Neural progenitor cell (in vitro differentiated cells): ENCODE measurements at regions not wholly inside any gene's neighbourhood (a gene's known extent, or its start where the extent isn't known, plus 50 kb on each side); places are given as distances from the start of the nearest gene placed in this dataset.

ENCODE experiments used
- DNase-seq: peaks from one replicate; pipeline ENCODE4 v3.0.0-alpha.2; 2016; ENCODE audit warnings: low spot score
- H2AFZ ChIP-seq: fragments of 200-600 bp; sonication (generic); replicated peaks from 2 replicates; pipeline ENCODE4 v1.6.1; 2016; ENCODE audit warnings: antibody characterized with exemption
- H3F3A ChIP-seq: fragments of 200-600 bp; sonication (generic); 2 replicates; pipeline ENCODE4 v1.6.1; 2016; ENCODE audit warnings: antibody characterized with exemption, low read depth
- H3K27ac ChIP-seq: fragments of 200-600 bp; sonication (generic); 2 replicates; pipeline ENCODE4 v1.5.1; 2016; ENCODE audit warnings: mild to moderate bottlenecking
- H3K27me3 ChIP-seq: fragments of 200-600 bp; sonication (generic); 2 replicates; pipeline ENCODE4 v1.6.1; 2016; ENCODE audit warnings: mild to moderate bottlenecking, moderate library complexity
- H3K36me3 ChIP-seq: fragments of 200-600 bp; sonication (generic); 2 replicates; pipeline ENCODE4 v1.5.1; 2016
- H3K4me1 ChIP-seq: fragments of 200-600 bp; sonication (generic); 2 replicates; pipeline ENCODE4 v1.6.1; 2016; ENCODE audit warnings: mixed run types
- H3K4me2 ChIP-seq: fragments of 200-600 bp; sonication (generic); 2 replicates; pipeline ENCODE4 v1.6.1; 2016
- H3K4me3 ChIP-seq: fragments of 200-600 bp; sonication (generic); 2 replicates; pipeline ENCODE4 v1.5.1; 2016
- H3K79me2 ChIP-seq: fragments of 200-600 bp; sonication (generic); 2 replicates; pipeline ENCODE4 v1.6.1; 2016; ENCODE audit warnings: low read depth
- H3K9ac ChIP-seq: fragments of 200-600 bp; sonication (generic); 2 replicates; pipeline ENCODE4 v1.6.1; 2016
- H3K9me3 ChIP-seq: fragments of 200-600 bp; sonication (generic); 2 replicates; pipeline ENCODE4 v1.5.1; 2016; ENCODE audit warnings: low read depth
- H4K20me1 ChIP-seq: fragments of 200-600 bp; sonication (generic); 2 replicates; pipeline ENCODE4 v1.6.1; 2016; ENCODE audit warnings: low read depth
- H3K27ac Mint-ChIP-seq: 3 replicates; pipeline ENCODE4 v1.8.0; 2021; ENCODE audit warnings: mixed read lengths
- H3K27me3 Mint-ChIP-seq: 2 replicates; pipeline ENCODE4 v1.8.0; 2022; ENCODE audit warnings: low read depth, mild to moderate bottlenecking, inconsistent platforms, moderate library complexity, mixed read lengths; ENCODE audit not compliant: insufficient read depth
- H3K36me3 Mint-ChIP-seq: 3 replicates; pipeline ENCODE4 v1.8.0; 2021; ENCODE audit warnings: mixed read lengths
- H3K4me1 Mint-ChIP-seq: 3 replicates; pipeline ENCODE4 v1.8.0; 2021; ENCODE audit warnings: mixed read lengths
- H3K4me3 Mint-ChIP-seq: 3 replicates; pipeline ENCODE4 v1.8.0; 2021; ENCODE audit warnings: mild to moderate bottlenecking, moderate library complexity, mixed read lengths
- H3K9me3 Mint-ChIP-seq: 3 replicates; pipeline ENCODE4 v1.8.0; 2020; ENCODE audit warnings: mixed read lengths
- EZH2 ChIP-seq: fragments of 200-600 bp; sonication (generic); IDR thresholded peaks from 2 replicates; pipeline ENCODE4 v1.6.1; 2017; ENCODE audit warnings: antibody characterized with exemption, mild to moderate bottlenecking, moderate library complexity
- EZH2phosphoT487 ChIP-seq: fragments of 200-600 bp; sonication (generic); IDR thresholded peaks from 2 replicates; pipeline ENCODE4 v1.6.1; 2017; ENCODE audit warnings: antibody characterized with exemption
- TF ChIP-seq, protein P1 (sequence below): fragments of 200-600 bp; sonication (generic); IDR thresholded peaks from 2 replicates; pipeline ENCODE4 v1.5.1; 2017; ENCODE audit warnings: antibody characterized with exemption, mild to moderate bottlenecking

DNA sequence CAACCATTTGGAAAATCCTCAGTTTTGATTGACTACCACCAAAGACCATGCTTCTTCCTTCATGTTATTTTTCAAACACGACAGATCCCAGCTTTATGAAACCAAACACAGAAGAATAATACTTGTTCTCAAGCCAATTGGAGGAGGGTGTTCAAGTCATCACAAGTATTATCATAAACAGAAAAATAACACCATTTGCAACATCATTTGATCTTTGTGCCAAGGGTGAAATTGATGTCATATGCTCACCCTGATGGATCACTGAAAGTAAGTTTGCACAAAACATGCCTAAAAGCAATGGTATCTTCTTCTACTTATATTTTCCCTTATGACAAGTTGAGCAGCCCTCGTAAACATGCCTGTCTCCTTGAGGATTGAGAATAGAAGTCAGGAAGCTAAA lies 448.0 kb upstream of the ZEB2 start:
- Histone ChIP-seq H3K4me3 (no peak overlapping the region), H3K4me1 (no peaks in the 10 kb centered on the region), H3K79me2 (no peaks in the 10 kb centered on the region), H3K9ac (no peak overlapping the region), H3K36me3 (no peaks in the 10 kb centered on the region), H3K27me3 (no peaks in the 10 kb centered on the region), H2AFZ (no peak overlapping the region), H3F3A (no peaks in the 10 kb centered on the region), H3K9me3 (peaks cover 7% of the 10 kb centered on the region), H3K4me2 (no peak overlapping the region), H3K27ac (no peak overlapping the region), H4K20me1 (no peaks in the 10 kb centered on the region)
- Mint-ChIP-seq H3K27me3 (no peaks in the 10 kb centered on the region), H3K27ac (no peak overlapping the region), H3K9me3 (peaks cover 29% of the 10 kb centered on the region), H3K4me3 (no peak overlapping the region), H3K4me1 (no peaks in the 10 kb centered on the region), H3K36me3 (peaks cover 6% of the 10 kb centered on the region)
- DNase-seq: no peak
- no peak for TF ChIP-seq EZH2phosphoT487
- TF ChIP-seq, protein P1, sequence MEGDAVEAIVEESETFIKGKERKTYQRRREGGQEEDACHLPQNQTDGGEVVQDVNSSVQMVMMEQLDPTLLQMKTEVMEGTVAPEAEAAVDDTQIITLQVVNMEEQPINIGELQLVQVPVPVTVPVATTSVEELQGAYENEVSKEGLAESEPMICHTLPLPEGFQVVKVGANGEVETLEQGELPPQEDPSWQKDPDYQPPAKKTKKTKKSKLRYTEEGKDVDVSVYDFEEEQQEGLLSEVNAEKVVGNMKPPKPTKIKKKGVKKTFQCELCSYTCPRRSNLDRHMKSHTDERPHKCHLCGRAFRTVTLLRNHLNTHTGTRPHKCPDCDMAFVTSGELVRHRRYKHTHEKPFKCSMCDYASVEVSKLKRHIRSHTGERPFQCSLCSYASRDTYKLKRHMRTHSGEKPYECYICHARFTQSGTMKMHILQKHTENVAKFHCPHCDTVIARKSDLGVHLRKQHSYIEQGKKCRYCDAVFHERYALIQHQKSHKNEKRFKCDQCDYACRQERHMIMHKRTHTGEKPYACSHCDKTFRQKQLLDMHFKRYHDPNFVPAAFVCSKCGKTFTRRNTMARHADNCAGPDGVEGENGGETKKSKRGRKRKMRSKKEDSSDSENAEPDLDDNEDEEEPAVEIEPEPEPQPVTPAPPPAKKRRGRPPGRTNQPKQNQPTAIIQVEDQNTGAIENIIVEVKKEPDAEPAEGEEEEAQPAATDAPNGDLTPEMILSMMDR: no peak
- no peak for TF ChIP-seq EZH2

DNA sequence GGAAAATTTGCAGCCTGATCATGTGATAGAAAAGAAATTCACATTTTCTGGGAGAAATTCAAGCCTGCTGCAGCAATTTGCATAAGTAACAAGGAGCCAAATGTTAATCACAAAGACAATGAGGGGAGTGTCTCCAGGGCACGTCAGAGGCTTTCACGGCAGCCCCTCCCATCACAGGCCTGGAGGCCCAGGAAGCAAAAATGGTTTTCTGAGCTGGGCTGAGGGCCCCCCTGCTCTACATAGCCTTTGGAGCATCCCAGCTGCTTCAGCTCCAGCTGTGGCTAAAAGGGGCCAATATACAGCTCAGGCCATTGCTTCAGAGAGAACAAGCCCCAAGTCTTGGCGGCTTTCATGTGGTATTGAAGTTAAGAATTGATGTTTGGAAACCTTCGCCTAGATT lies 445.3 kb upstream of the ZEB2 start:
- no peaks in the 10 kb centered on the region for H3K4me1 Mint-ChIP-seq
- Histone ChIP-seq H3K79me2 (no peaks in the 10 kb centered on the region), H2AFZ (no peak overlapping the region), H3F3A (no peaks in the 10 kb centered on the region), H3K9me3 (peaks cover 7% of the 10 kb centered on the region), H4K20me1 (no peaks in the 10 kb centered on the region), H3K27me3 (no peaks in the 10 kb centered on the region), H3K9ac (no peak overlapping the region), H3K4me3 (no peak overlapping the region), H3K36me3 (no peaks in the 10 kb centered on the region), H3K4me2 (no peak overlapping the region), H3K4me1 (no peaks in the 10 kb centered on the region), H3K27ac (no peak overlapping the region)
- peaks cover 6% of the 10 kb centered on the region for H3K36me3 Mint-ChIP-seq
- H3K27ac Mint-ChIP-seq: no peak overlapping the region
- no peak overlapping the region for H3K4me3 Mint-ChIP-seq
- TF ChIP-seq EZH2phosphoT487 (no peak), EZH2 (no peak)
- TF ChIP-seq, protein P1: no peak
- no peaks in the 10 kb centered on the region for H3K27me3 Mint-ChIP-seq
- no peak for DNase-seq
- peaks cover 28% of the 10 kb centered on the region for H3K9me3 Mint-ChIP-seq

DNA sequence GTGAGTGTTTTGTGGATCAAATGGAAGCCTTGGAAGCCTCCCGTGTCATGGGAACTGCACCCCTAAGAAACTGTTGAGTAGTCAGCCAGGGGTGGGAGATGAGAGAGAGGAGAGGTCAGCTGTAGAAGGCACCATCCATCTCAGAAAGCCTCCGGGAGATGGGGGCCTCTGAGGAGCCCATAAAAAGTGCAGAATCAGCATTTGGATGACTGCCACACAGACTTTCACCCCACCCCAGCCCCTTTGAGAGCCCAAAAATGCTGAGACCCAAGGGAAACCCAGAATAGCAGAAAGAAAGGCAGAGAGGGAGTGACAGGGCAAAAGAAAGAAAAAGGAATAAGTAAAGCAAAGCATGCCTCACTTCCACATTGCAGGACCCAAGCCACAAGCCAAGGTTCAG lies 443.1 kb upstream of the ZEB2 start:
- no peak overlapping the region for H3K27ac Mint-ChIP-seq
- peaks cover 2% of the 10 kb centered on the region for H3K36me3 Mint-ChIP-seq

More for the DNA sequence above, 443.1 kb upstream of the ZEB2 start:
- Histone ChIP-seq H4K20me1 (no peaks in the 10 kb centered on the region), H3K27me3 (no peaks in the 10 kb centered on the region), H3K36me3 (no peaks in the 10 kb centered on the region), H3K79me2 (no peaks in the 10 kb centered on the region), H2AFZ (no peak overlapping the region), H3K9me3 (peaks cover 7% of the 10 kb centered on the region), H3K4me3 (no peak overlapping the region), H3K27ac (no peak overlapping the region), H3F3A (no peaks in the 10 kb centered on the region), H3K4me2 (no peak overlapping the region), H3K9ac (no peak overlapping the region), H3K4me1 (no peaks in the 10 kb centered on the region)
- Mint-ChIP-seq H3K4me1 (no peaks in the 10 kb centered on the region), H3K9me3 (peaks cover 20% of the 10 kb centered on the region), H3K4me3 (no peak overlapping the region), H3K27me3 (no peaks in the 10 kb centered on the region)
- DNase-seq: no peak
- TF ChIP-seq EZH2: no peak
- TF ChIP-seq EZH2phosphoT487: no peak
- TF ChIP-seq, protein P1: no peak
